Fibroblast of pulmonary artery (primary cell): ENCODE measurements at regions not wholly inside any gene's neighbourhood (a gene's known extent, or its start where the extent isn't known, plus 50 kb on each side); places are given as distances from the start of the nearest gene placed in this dataset.

Source experiments
- DNase-seq: peaks from one replicate; pipeline ENCODE4 v3.0.0-alpha.2; 2010; ENCODE audit warnings: low read depth
- H3K4me3 ChIP-seq: replicated peaks from 2 replicates; pipeline ENCODE4 v1.5.1; 2011; ENCODE audit warnings: low read depth, mild to moderate bottlenecking, control low read depth, low read length, moderate library complexity
- CTCF ChIP-seq: IDR thresholded peaks from 2 replicates; pipeline ENCODE4 v1.5.1; 2011; ENCODE audit warnings: mild to moderate bottlenecking, control low read depth, low read length, inconsistent platforms; ENCODE audit errors: missing control alignments

- peak; percentile 6 for DNase-seq
- peak; percentile 41 for TF ChIP-seq CTCF
- no peak overlapping the region for H3K4me3 ChIP-seq
Observed at GRCh38 chr2:125516496-125517109, 1139.4 kb upstream of the GYPC start.

GRCh38 chr2:125526093-125526492, 1129.9 kb upstream of the GYPC start:
- TF ChIP-seq CTCF: no peak
- DNase-seq: peak; percentile 0
- H3K4me3 ChIP-seq: no peak overlapping the region

DNA sequence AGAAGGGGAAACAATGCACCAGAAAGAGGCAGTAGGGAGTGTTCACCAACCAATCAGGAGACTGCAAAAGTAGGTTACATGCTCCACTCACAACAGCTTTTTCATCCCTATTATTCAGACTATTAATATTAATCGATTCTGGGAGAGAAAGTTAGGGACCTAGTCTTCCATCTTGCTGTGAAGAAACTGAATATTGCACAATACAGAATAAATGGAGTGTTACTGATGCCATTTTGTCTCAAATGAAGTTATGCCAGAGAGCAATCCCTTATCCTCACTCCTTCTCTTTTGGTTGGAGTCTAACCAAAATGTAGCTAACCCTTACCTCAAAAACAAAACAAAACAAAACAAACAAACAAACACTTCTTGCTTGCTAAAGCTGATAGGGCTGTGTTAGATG, 1120.9 kb upstream of the GYPC start:
- no peak for DNase-seq
- no peak overlapping the region for H3K4me3 ChIP-seq
- TF ChIP-seq CTCF: no peak

DNA sequence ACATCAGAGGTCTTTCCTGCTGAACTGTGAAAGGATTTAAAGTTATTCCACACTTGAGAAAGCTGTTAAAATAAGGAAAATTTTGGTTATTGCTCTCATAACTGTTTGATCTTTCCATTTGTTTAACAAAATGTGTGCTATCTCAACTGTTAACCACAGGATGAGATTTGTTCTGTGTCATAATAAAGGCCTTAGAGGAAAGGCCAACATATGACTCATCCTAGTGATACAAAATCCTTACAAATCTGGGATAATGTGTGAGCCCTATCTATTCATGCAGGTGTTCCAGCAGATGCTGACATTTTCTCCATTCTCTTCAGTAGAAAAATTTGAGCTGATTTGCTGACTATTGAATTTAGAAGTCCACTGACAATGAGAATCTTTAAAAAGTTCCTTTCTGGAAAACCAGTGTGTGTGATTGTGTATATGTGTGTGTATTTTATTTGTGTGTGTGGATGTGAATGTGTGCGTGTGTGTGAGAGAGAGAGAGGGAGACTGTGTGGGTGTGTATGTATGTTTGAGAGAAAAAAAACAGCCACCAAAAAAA, 1111.9 kb upstream of the GYPC start:
- DNase-seq: no peak
- TF ChIP-seq CTCF: no peak
- no peak overlapping the region for H3K4me3 ChIP-seq

GRCh38 chr2:125553768-125554167, 1102.2 kb upstream of the GYPC start:
- no peak for TF ChIP-seq CTCF
- DNase-seq: no peak
- no peak overlapping the region for H3K4me3 ChIP-seq

- no peak overlapping the region for H3K4me3 ChIP-seq
- TF ChIP-seq CTCF: no peak
- no peak for DNase-seq
Observed at GRCh38 chr2:125554956-125555355, 1101.0 kb upstream of the GYPC start.

- DNase-seq: no peak
- H3K4me3 ChIP-seq: no peak overlapping the region
- no peak for TF ChIP-seq CTCF
Observed at GRCh38 chr2:125559186-125559585, 1096.8 kb upstream of the GYPC start.
